GM13977 (cell line): ENCODE measurements at regions not wholly inside any gene's neighbourhood (a gene's known extent, or its start where the extent isn't known, plus 50 kb on each side); places are given as distances from the start of the nearest gene placed in this dataset.

Experiments used
- DNase-seq: peaks from one replicate; pipeline ENCODE4 v3.0.0; 2012; ENCODE audit warnings: low spot score
- in situ Hi-C: fragments of 300-500 bp; cut with MboI; formaldehyde crosslinking; loops from one replicate; pipeline ENCODE4 v1.12.0; 2022; ENCODE audit warnings: low sequenced_read_pairs, low pct_unique_long_range_greater_than_20kb, mixed read lengths, inconsistent platforms; ENCODE audit not compliant: unreplicated experiment
- TF ChIP-seq, protein P1 (sequence below): IDR thresholded peaks from 2 replicates; pipeline ENCODE4 v1.5.1; 2012; ENCODE audit warnings: mild to moderate bottlenecking, control low read depth; ENCODE audit not compliant: insufficient read depth; ENCODE audit errors: extremely low read depth, missing control alignments

DNA sequence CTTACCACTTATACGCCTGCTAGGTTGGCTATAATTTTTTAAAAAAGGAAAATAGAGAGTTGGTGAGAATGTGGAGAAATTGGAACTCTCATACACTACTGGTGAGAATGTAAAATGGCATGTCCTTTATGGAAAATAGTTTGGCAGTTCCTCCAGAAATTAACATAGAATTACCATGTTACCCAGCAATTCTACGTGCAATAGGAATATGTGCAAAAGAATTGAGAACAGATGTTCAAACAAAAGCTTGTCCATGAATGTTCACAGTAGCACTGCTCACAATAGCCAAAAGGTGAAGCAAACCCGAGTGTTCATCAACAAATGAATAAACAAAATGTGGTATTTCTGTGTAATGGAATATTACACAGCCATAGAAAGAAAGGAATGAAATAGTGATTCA lies 592.2 kb downstream of the DHX35 start:
- TF ChIP-seq, protein P1, sequence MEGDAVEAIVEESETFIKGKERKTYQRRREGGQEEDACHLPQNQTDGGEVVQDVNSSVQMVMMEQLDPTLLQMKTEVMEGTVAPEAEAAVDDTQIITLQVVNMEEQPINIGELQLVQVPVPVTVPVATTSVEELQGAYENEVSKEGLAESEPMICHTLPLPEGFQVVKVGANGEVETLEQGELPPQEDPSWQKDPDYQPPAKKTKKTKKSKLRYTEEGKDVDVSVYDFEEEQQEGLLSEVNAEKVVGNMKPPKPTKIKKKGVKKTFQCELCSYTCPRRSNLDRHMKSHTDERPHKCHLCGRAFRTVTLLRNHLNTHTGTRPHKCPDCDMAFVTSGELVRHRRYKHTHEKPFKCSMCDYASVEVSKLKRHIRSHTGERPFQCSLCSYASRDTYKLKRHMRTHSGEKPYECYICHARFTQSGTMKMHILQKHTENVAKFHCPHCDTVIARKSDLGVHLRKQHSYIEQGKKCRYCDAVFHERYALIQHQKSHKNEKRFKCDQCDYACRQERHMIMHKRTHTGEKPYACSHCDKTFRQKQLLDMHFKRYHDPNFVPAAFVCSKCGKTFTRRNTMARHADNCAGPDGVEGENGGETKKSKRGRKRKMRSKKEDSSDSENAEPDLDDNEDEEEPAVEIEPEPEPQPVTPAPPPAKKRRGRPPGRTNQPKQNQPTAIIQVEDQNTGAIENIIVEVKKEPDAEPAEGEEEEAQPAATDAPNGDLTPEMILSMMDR = no peak
- DNase-seq = no peak
- in situ Hi-C loops = no loop called here

DNA sequence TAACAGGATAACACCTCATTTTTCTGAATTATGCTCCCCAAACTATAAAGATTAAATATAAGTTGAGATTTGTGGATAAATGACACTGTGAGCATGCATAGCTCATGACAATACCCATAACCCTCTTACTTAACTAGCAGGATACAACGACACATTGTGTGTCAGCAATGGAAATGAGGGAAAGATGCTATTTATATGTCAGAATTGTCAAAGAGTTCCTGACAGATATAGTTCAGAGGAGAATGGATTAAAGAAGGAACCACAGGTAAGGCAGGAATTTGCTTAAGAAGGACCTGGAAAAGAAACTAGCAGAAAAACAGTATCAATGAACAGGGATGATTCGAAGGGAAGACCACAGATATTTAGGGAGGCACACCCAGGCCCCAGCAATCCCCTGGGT lies 591.0 kb downstream of the DHX35 start:
- in situ Hi-C loops = no loop called here
- DNase-seq = no peak
- TF ChIP-seq, protein P1 = no peak

DNA sequence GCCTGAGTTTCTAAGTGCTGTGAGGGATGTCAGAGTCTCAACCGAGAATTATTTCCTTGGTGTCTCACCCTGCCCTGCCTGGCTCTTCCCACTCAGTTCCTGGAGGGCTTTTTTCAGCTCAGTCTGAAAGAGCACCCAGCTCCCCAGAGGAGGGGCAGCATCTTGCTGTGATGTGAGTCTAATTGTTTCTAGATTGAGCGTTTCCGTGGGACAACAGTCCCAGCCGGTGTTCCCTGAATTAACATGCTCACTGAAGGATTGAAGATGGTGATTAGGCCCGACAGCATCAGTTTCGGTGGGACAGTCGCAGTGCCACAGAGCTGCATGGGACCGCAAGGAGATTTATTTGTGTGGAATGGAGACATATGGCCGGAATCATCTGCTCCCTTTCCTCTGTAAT lies 587.6 kb downstream of the DHX35 start:
- TF ChIP-seq, protein P1 = no peak
- in situ Hi-C loops = no loop called here
- no peak for DNase-seq

DNA sequence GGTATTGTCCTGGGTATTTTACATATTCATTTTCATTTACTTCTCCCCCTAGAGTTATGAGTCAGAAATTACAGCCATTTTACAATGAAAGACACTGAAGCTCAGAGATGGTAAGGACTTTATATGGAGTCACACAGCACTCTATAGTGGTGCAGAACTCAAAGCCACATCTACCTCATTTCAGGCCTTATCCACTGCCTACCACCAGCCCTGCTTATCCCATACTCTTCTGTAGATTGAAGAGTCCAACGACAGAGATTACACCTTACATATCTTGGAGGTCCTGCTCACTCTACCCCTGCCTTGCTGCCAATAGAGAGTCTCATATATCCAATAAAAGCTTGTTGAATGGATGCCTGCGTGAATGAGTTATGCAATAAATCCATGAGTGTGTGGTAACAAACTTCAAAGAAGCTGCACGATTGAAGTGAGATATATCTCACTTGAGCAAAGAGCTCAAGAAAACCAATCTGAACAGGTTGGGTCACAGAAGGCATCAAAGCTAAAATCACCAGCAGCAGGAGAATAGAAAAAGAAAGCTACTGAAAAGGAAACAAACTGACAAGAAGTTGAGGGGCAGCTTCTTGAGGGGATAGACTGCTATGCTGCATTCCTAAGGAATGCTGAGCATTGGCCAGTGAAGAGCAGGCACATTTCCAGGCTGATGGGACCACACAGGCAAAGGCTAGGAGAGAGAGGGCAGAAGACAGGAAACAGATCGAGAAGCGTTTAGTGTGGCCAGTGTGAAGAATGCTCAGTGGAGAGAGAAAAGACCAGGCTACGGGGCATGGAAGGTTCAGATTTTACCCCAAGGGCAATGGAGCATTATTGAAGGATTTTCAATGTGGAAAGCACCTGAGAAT lies 585.6 kb downstream of the DHX35 start:
- TF ChIP-seq, protein P1 = no peak
- no peak for DNase-seq
- in situ Hi-C loops = no loop called here

DNA sequence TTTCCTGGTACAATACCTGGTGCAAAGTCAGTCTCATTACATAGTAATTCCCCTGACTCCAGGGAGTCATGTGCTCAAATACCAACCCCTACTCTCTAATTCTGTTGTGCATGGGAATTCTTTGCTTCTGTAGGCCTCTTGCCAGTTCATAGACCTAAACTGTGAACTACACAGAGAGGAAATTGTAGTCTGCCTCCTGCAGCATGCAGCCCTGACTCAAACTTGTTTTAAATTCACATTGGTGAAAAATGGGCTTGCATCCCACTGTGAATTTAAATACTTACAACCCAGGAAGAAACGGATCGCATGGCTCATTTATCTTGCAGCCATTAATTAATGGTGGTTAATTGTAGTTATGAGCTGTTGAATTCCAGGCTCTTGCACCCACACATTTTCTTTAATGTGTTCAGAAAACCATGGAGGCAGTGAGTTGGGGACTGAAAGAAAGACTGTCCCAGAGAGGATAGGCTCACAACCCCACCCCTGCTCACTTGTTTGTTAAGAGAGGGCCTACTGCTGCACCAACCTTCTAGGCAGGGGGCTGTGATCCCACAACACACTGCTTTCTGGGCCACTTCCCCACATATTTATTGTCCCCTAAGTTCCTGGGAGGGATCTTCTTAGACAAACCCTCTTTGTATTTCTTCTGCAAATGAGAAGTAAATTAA lies 579.1 kb downstream of the DHX35 start:
- in situ Hi-C loops = no loop called here
- no peak for DNase-seq
- TF ChIP-seq, protein P1 = no peak

DNA sequence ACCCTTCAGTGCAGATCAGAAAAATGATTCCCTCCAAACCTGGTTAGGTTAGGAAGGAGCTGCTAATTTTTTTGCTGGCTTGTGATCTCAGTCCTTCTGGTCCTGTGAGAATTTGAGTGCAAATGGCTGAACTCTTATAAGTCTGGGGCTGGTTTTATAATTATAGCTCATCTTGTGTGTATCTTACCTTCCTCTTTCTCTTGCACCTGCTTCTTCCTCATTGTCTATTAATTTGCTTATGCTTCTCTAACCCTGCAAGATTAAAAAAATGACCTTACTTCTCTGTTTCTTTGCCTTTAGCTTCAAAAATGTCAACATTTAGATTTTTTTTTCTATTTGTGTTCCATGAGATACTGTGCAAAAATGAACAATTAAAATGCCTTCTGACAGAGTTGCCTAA lies 576.2 kb downstream of the DHX35 start:
- TF ChIP-seq, protein P1 = no peak
- in situ Hi-C loops = no loop called here
- DNase-seq = no peak
